ENCODE measurements at regions not wholly inside any gene's neighbourhood (a gene's known extent, or its start where the extent isn't known, plus 50 kb on each side); places are given as distances from the start of the nearest gene placed in this dataset.

DNA sequence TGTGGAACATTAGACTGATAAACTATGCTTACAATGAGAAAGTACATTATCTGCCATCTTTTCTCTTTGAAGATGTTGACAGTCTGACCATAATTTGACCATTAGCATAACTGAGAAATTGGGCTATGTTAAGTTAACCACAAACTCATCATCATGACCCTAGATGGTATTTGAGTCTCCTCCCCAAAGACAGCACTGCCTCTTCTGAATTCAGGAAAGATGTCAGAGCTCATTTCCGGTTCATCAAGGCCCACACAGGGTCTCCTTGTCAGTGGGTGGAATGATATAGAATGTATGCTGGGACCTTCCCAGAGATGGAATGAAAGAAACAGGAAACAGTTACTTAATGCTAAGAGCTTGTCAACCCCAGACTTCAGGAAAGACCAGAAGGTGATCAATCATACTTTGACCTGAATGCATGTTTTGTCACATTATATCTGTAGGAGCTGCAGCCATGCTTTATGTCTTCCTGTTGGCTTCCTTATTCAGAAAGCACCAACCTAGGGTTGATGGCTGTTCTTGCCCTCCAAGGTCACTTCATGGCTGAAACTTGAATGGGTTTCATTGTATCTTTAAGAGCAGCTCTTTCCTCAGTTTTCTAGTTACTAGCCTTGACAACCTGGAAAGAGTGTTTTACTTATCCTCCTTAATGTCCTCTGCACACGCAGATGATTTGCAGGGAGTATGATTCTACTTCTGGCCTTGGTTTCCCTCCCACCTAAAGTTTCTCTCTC is 99.1 kb upstream of the NEUROD1 start:
- TF ChIP-seq POLR2AphosphoS5 (IDR thresholded peaks at IDR 0.05; ENCODE audit: low read depth, low read length) (no peak), SIN3A (IDR thresholded peaks at IDR 0.05; ENCODE audit: borderline replicate concordance, insufficient read depth, low read length) (no peak), TAF1 (IDR thresholded peaks at IDR 0.05; ENCODE audit: borderline replicate concordance, insufficient read depth, low read length) (no peak), FOXP2 (optimal IDR thresholded peaks at IDR 0.05; ENCODE audit: borderline replicate concordance, extremely low read depth, extremely low read length, insufficient read depth) (no peak)
- TF ChIP-seq, protein P1, sequence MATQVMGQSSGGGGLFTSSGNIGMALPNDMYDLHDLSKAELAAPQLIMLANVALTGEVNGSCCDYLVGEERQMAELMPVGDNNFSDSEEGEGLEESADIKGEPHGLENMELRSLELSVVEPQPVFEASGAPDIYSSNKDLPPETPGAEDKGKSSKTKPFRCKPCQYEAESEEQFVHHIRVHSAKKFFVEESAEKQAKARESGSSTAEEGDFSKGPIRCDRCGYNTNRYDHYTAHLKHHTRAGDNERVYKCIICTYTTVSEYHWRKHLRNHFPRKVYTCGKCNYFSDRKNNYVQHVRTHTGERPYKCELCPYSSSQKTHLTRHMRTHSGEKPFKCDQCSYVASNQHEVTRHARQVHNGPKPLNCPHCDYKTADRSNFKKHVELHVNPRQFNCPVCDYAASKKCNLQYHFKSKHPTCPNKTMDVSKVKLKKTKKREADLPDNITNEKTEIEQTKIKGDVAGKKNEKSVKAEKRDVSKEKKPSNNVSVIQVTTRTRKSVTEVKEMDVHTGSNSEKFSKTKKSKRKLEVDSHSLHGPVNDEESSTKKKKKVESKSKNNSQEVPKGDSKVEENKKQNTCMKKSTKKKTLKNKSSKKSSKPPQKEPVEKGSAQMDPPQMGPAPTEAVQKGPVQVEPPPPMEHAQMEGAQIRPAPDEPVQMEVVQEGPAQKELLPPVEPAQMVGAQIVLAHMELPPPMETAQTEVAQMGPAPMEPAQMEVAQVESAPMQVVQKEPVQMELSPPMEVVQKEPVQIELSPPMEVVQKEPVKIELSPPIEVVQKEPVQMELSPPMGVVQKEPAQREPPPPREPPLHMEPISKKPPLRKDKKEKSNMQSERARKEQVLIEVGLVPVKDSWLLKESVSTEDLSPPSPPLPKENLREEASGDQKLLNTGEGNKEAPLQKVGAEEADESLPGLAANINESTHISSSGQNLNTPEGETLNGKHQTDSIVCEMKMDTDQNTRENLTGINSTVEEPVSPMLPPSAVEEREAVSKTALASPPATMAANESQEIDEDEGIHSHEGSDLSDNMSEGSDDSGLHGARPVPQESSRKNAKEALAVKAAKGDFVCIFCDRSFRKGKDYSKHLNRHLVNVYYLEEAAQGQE (IDR thresholded peaks at IDR 0.05; ENCODE audit: insufficient read depth in 1 of 2, low read depth in 2 of 2, low read length in 2 of 2): no peak

Data from PFSK-1 (cell line).